ENCODE measurements at regions not wholly inside any gene's neighbourhood (a gene's known extent, or its start where the extent isn't known, plus 50 kb on each side); places are given as distances from the start of the nearest gene placed in this dataset.

GRCh38 chr20:11550657-11551338, 366.9 kb upstream of the BTBD3 start:
- TF ChIP-seq CTCF (IDR thresholded peaks at IDR 0.05; ENCODE audit: low read depth, low read length) (no peak), EZH2phosphoT487 (IDR thresholded peaks at IDR 0.05; ENCODE audit: low read depth) (no peak)

Measured in OCI-LY3 (cell line).